Osteoblast (primary cell): ENCODE measurements at regions not wholly inside any gene's neighbourhood (a gene's known extent, or its start where the extent isn't known, plus 50 kb on each side); places are given as distances from the start of the nearest gene placed in this dataset.
A peak's percentile ranks its signal among the peaks of the same experiment; 100 is the strongest.

Experiments
- DNase-seq: peaks from one replicate; pipeline ENCODE4 v3.0.0; 2011; ENCODE audit warnings: low spot score, mixed read lengths; ENCODE audit not compliant: insufficient read length; ENCODE audit errors: missing footprints
- H2AFZ ChIP-seq: 2 replicates; pipeline ENCODE4 v1.6.0; 2011; ENCODE audit warnings: mild to moderate bottlenecking, low read length
- H3K27ac ChIP-seq: 2 replicates; pipeline ENCODE4 v1.5.1; 2011; ENCODE audit warnings: mild to moderate bottlenecking, low read depth, low read length, moderate library complexity
- H3K27me3 ChIP-seq: 2 replicates; pipeline ENCODE4 v1.6.0; 2012; ENCODE audit warnings: mild to moderate bottlenecking, control low read depth, inconsistent platforms, low read length, moderate library complexity; ENCODE audit not compliant: insufficient read depth
- H3K36me3 ChIP-seq: 2 replicates; pipeline ENCODE4 v1.5.1; 2011; ENCODE audit warnings: mild to moderate bottlenecking, low read length, control low read depth, moderate library complexity; ENCODE audit not compliant: insufficient read depth
- H3K4me1 ChIP-seq: 2 replicates; pipeline ENCODE4 v1.5.1; 2011; ENCODE audit warnings: mild to moderate bottlenecking, low read length, control low read depth, moderate library complexity; ENCODE audit not compliant: insufficient read depth
- H3K4me2 ChIP-seq: 2 replicates; pipeline ENCODE4 v1.6.0; 2011; ENCODE audit warnings: mild to moderate bottlenecking, low read length; ENCODE audit not compliant: insufficient read depth
- H3K4me3 ChIP-seq: fragments of 200-600 bp; sonication (generic); 3 replicates; pipeline ENCODE4 v1.5.1; 2012; ENCODE audit warnings: mild to moderate bottlenecking, low read length, inconsistent platforms; ENCODE audit not compliant: insufficient read depth
- H3K79me2 ChIP-seq: 2 replicates; pipeline ENCODE4 v1.6.0; 2012; ENCODE audit warnings: mild to moderate bottlenecking, low read length, control low read depth, inconsistent platforms; ENCODE audit not compliant: insufficient read depth
- H3K9me3 ChIP-seq: 2 replicates; pipeline ENCODE4 v1.5.1; 2011; ENCODE audit warnings: low read depth, low read length, control low read depth
- H4K20me1 ChIP-seq: 2 replicates; pipeline ENCODE4 v1.6.0; 2012; ENCODE audit warnings: mild to moderate bottlenecking, low read length, control low read depth; ENCODE audit not compliant: insufficient read depth
- TF ChIP-seq, protein P1 (sequence below): IDR thresholded peaks from 2 replicates; pipeline ENCODE4 v1.5.1; 2011; ENCODE audit warnings: mild to moderate bottlenecking, low read depth, low read length, moderate library complexity; ENCODE audit errors: extremely low read depth

DNA sequence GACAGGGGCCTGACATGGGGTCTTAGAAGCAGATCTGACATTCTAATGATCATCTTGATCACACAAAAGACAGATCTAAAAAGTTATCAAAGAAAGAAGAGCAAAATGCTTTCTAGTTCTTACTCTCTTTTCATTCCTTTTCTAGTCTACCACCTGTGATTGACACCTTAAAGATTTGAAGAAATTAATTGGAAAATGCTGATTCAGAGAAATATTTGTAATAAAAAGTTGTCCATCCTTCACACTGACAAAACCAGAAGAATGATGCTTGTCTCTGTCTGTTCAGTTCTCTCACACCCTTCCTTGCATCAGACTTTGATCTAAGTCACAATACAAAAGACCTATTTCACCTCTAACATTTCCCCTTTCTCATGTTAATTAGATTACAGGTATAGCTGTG is 182.4 kb downstream of the RAP2A start:
- H3K4me1 ChIP-seq, result no peaks in the 10 kb centered on the region
- H3K4me2 ChIP-seq, result no peak overlapping the region
- DNase-seq, result no peak
- no peaks in the 10 kb centered on the region for H3K27me3 ChIP-seq
- H2AFZ ChIP-seq, result no peak overlapping the region
- H3K4me3 ChIP-seq, result no peak overlapping the region
- H3K36me3 ChIP-seq, result no peaks in the 10 kb centered on the region
- TF ChIP-seq, protein P1, sequence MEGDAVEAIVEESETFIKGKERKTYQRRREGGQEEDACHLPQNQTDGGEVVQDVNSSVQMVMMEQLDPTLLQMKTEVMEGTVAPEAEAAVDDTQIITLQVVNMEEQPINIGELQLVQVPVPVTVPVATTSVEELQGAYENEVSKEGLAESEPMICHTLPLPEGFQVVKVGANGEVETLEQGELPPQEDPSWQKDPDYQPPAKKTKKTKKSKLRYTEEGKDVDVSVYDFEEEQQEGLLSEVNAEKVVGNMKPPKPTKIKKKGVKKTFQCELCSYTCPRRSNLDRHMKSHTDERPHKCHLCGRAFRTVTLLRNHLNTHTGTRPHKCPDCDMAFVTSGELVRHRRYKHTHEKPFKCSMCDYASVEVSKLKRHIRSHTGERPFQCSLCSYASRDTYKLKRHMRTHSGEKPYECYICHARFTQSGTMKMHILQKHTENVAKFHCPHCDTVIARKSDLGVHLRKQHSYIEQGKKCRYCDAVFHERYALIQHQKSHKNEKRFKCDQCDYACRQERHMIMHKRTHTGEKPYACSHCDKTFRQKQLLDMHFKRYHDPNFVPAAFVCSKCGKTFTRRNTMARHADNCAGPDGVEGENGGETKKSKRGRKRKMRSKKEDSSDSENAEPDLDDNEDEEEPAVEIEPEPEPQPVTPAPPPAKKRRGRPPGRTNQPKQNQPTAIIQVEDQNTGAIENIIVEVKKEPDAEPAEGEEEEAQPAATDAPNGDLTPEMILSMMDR, result no peak
- H4K20me1 ChIP-seq, result no peaks in the 10 kb centered on the region
- H3K9me3 ChIP-seq, result no peaks in the 10 kb centered on the region
- H3K27ac ChIP-seq, result no peak overlapping the region
- no peaks in the 10 kb centered on the region for H3K79me2 ChIP-seq

GRCh38 chr13:97621025-97621424 is 187.1 kb downstream of the RAP2A start:
- Histone ChIP-seq H3K79me2 (no peaks in the 10 kb centered on the region), H3K9me3 (no peaks in the 10 kb centered on the region), H3K27me3 (no peaks in the 10 kb centered on the region), H2AFZ (no peak overlapping the region), H3K4me3 (no peak overlapping the region), H4K20me1 (no peaks in the 10 kb centered on the region), H3K36me3 (no peaks in the 10 kb centered on the region), H3K4me2 (no peak overlapping the region), H3K4me1 (no peaks in the 10 kb centered on the region), H3K27ac (no peak overlapping the region)
- TF ChIP-seq, protein P1, result no peak
- DNase-seq, result no peak

- DNase-seq, result no peak
- Histone ChIP-seq H3K36me3 (no peaks in the 10 kb centered on the region), H3K4me2 (no peak overlapping the region), H3K4me3 (no peak overlapping the region), H3K27me3 (no peaks in the 10 kb centered on the region), H3K9me3 (no peaks in the 10 kb centered on the region), H3K79me2 (no peaks in the 10 kb centered on the region), H4K20me1 (no peaks in the 10 kb centered on the region), H2AFZ (no peak overlapping the region), H3K27ac (no peak overlapping the region), H3K4me1 (no peaks in the 10 kb centered on the region)
- TF ChIP-seq, protein P1, result no peak
These were observed 187.7 kb downstream of the RAP2A start for GRCh38 chr13:97621631-97622030.

GRCh38 chr13:97627566-97627965 is 193.6 kb downstream of the RAP2A start:
- Histone ChIP-seq H3K27ac (no peak overlapping the region), H3K9me3 (no peaks in the 10 kb centered on the region), H3K79me2 (no peaks in the 10 kb centered on the region), H3K4me1 (no peaks in the 10 kb centered on the region), H3K4me3 (no peak overlapping the region), H2AFZ (no peak overlapping the region), H4K20me1 (no peaks in the 10 kb centered on the region), H3K27me3 (no peaks in the 10 kb centered on the region), H3K36me3 (no peaks in the 10 kb centered on the region), H3K4me2 (no peak overlapping the region)
- peak; percentile 54 for DNase-seq
- TF ChIP-seq, protein P1, result no peak
